GM12873 (cell line): ENCODE measurements at regions not wholly inside any gene's neighbourhood (a gene's known extent, or its start where the extent isn't known, plus 50 kb on each side); places are given as distances from the start of the nearest gene placed in this dataset.

Source experiments
- CTCF ChIP-seq: IDR thresholded peaks from 2 replicates; pipeline ENCODE4 v1.5.1; 2012; ENCODE audit warnings: low read depth, mild to moderate bottlenecking, moderate library complexity, low read length, control low read depth; ENCODE audit not compliant: insufficient read depth; ENCODE audit errors: missing control alignments

- no peak for TF ChIP-seq CTCF
These were observed 177.5 kb downstream of the GJA1 start for GRCh38 chr6:121612927-121613326.

- TF ChIP-seq CTCF, result no peak
These were observed 178.7 kb downstream of the GJA1 start for GRCh38 chr6:121614115-121614514.

GRCh38 chr6:121615493-121615892 is 180.0 kb downstream of the GJA1 start:
- TF ChIP-seq CTCF, result peak; percentile 9

- TF ChIP-seq CTCF, result no peak
These were observed 181.0 kb downstream of the GJA1 start for GRCh38 chr6:121616406-121616805.

GRCh38 chr6:121617388-121617787 is 181.9 kb downstream of the GJA1 start:
- no peak for TF ChIP-seq CTCF

- no peak for TF ChIP-seq CTCF
These were observed 183.6 kb downstream of the GJA1 start for GRCh38 chr6:121619013-121619412.

- no peak for TF ChIP-seq CTCF
These were observed 184.7 kb downstream of the GJA1 start for GRCh38 chr6:121619987-121620740.
